ENCODE measurements at regions not wholly inside any gene's neighbourhood (a gene's known extent, or its start where the extent isn't known, plus 50 kb on each side); places are given as distances from the start of the nearest gene placed in this dataset.

- no peaks in the 10 kb centered on the region for H3K4me1 ChIP-seq
- TF ChIP-seq POLR2AphosphoS5 (IDR thresholded peaks at IDR 0.05; ENCODE audit: insufficient read depth in 1 of 2, low read depth in 1 of 2), result no peak
- no peak for TF ChIP-seq POLR2A (IDR thresholded peaks at IDR 0.05)
- no peak for TF ChIP-seq CTCF (IDR thresholded peaks at IDR 0.05)
- H3K36me3 ChIP-seq, result no peaks in the 10 kb centered on the region
- intact Hi-C loops (cut with DNase I), result no loop called here
- DNase-seq (ENCODE audit: extremely low spot score in 2 of 2), result no peak
- H3K4me3 ChIP-seq, result no peak overlapping the region
- H3K9me3 ChIP-seq, result no peaks in the 10 kb centered on the region
- no peaks in the 10 kb centered on the region for H3K27me3 ChIP-seq
- no peak overlapping the region for H3K27ac ChIP-seq
Measured at GRCh38 chrX:125089761-125090445, 229.8 kb upstream of the TEX13C start.

DNA sequence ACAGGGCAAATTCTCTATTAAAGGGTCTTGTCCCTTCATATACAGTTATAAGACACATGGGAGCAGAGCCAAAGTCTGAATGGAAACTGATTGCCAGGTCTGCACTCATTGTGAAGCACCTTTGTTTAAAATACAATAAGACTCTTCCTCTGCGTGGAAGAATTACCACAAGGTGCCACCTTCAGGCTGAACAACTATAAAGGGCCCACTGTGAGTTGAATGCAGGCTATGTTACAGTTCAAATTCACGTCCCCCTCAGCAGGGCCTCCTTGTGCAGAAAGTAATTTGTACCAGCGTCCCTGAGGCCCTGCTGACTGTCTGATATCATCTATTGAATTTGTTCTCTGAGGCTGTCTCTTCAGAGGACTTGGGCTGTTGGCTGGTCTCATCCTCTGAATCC lies 225.8 kb upstream of the TEX13C start:
- TF ChIP-seq CTCF (IDR thresholded peaks at IDR 0.05) (no peak), POLR2A (IDR thresholded peaks at IDR 0.05) (no peak), POLR2AphosphoS5 (IDR thresholded peaks at IDR 0.05; ENCODE audit: insufficient read depth in 1 of 2, low read depth in 1 of 2) (no peak)
- intact Hi-C loops (cut with DNase I), result no loop called here
- no peak overlapping the region for H3K27ac ChIP-seq

GRCh38 chrX:125094901-125095300 lies 224.8 kb upstream of the TEX13C start:
- intact Hi-C loops (cut with DNase I), result no loop called here
- Histone ChIP-seq H3K27me3 (no peaks in the 10 kb centered on the region), H3K27ac (no peak overlapping the region), H3K36me3 (no peaks in the 10 kb centered on the region), H3K9me3 (no peaks in the 10 kb centered on the region), H3K4me1 (no peaks in the 10 kb centered on the region), H3K4me3 (no peak overlapping the region)
- DNase-seq (ENCODE audit: extremely low spot score in 2 of 2), result no peak
- TF ChIP-seq CTCF (IDR thresholded peaks at IDR 0.05) (no peak), POLR2A (IDR thresholded peaks at IDR 0.05) (no peak), POLR2AphosphoS5 (IDR thresholded peaks at IDR 0.05; ENCODE audit: insufficient read depth in 1 of 2, low read depth in 1 of 2) (no peak)

More for the DNA sequence above, 225.8 kb upstream of the TEX13C start:
- no peaks in the 10 kb centered on the region for H3K36me3 ChIP-seq
- no peaks in the 10 kb centered on the region for H3K9me3 ChIP-seq
- no peaks in the 10 kb centered on the region for H3K27me3 ChIP-seq
- DNase-seq (ENCODE audit: extremely low spot score in 2 of 2), result no peak
- no peaks in the 10 kb centered on the region for H3K4me1 ChIP-seq
- H3K4me3 ChIP-seq, result no peak overlapping the region

GRCh38 chrX:125096469-125096868 lies 223.2 kb upstream of the TEX13C start:
- intact Hi-C loops (cut with DNase I), result no loop called here
- TF ChIP-seq CTCF (IDR thresholded peaks at IDR 0.05) (no peak), POLR2AphosphoS5 (IDR thresholded peaks at IDR 0.05; ENCODE audit: insufficient read depth in 1 of 2, low read depth in 1 of 2) (no peak), POLR2A (IDR thresholded peaks at IDR 0.05) (no peak)
- DNase-seq (ENCODE audit: extremely low spot score in 2 of 2), result no peak
- Histone ChIP-seq H3K27me3 (no peaks in the 10 kb centered on the region), H3K4me1 (no peaks in the 10 kb centered on the region), H3K4me3 (no peak overlapping the region), H3K27ac (no peak overlapping the region), H3K36me3 (no peaks in the 10 kb centered on the region), H3K9me3 (no peaks in the 10 kb centered on the region)

DNA sequence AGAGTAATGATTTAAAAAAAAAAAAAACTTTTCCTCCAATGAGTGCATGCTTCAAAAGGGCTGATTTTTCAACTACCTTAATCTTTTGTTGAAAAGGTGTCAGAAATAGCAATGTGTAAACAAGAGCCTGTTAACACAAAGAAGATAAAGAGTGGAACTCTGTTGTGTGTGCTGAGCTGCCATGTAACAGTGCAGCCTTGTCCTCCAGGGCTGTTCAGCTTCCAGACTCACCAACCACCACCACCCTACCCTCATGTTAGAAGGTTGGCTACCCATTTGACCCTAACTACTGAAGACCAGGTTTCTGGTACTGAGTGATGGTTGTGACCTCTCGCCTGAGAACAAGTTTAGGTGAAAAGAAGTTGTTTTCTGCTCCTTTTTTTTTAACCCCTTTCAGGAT lies 222.8 kb upstream of the TEX13C start:
- Histone ChIP-seq H3K27ac (no peak overlapping the region), H3K9me3 (no peaks in the 10 kb centered on the region), H3K36me3 (no peaks in the 10 kb centered on the region), H3K27me3 (no peaks in the 10 kb centered on the region), H3K4me3 (no peak overlapping the region), H3K4me1 (no peaks in the 10 kb centered on the region)
- DNase-seq (ENCODE audit: extremely low spot score in 2 of 2), result no peak
- TF ChIP-seq POLR2A (IDR thresholded peaks at IDR 0.05) (no peak), CTCF (IDR thresholded peaks at IDR 0.05) (no peak), POLR2AphosphoS5 (IDR thresholded peaks at IDR 0.05; ENCODE audit: insufficient read depth in 1 of 2, low read depth in 1 of 2) (no peak)
- intact Hi-C loops (cut with DNase I), result no loop called here
